Epithelial cell of proximal tubule (primary cell): ENCODE measurements at regions not wholly inside any gene's neighbourhood (a gene's known extent, or its start where the extent isn't known, plus 50 kb on each side); places are given as distances from the start of the nearest gene placed in this dataset.

Experiments
- DNase-seq: peaks from one replicate; pipeline ENCODE4 v3.0.0-alpha.2; 2011; ENCODE audit warnings: low read depth
- H3K4me3 ChIP-seq: 2 replicates; pipeline ENCODE4 v1.5.1; 2011; ENCODE audit warnings: low read depth, mild to moderate bottlenecking, low read length
- TF ChIP-seq, protein P1 (sequence below): conservative IDR thresholded peaks from 2 replicates; pipeline ENCODE4 v1.5.1; 2012; ENCODE audit warnings: low read depth, mild to moderate bottlenecking, low read length

DNA sequence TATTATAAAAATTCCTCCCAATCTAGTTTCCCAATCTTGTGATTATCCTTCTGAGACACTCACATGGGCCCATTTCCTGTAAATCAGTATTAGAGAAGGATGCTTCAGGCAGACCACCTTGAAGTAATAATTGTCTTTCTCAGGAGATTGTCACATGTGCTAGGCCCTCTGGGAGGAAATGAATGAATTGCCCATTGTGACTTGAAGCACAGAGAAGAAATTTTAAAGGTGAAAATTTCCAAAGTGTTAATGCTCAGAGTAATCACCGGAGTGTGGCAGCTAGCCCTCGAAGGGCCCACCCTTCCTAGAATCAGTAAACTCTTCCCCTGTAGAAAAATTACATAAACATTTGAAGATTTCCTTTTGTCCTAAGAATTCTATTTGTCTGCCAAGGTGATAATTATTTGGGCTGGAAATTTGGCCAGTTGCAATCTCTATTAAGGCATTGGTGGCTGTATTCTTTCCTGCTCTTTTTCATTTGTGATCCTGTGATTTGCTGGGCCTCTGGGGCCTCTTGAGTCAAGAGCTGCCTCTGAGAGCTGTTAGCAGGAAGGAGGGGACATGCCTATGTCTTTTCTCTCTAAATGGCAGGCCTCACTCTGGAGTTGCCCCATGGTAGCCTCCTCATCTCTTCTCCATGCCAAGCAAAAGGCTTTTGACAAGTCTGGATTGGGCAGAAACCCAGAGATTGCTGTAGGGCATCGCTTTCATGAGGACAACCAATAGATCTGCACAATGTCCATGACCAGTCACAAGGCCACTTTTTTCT, 371.5 kb upstream of the ACTBL2 start:
- no peak for DNase-seq
- TF ChIP-seq, protein P1, sequence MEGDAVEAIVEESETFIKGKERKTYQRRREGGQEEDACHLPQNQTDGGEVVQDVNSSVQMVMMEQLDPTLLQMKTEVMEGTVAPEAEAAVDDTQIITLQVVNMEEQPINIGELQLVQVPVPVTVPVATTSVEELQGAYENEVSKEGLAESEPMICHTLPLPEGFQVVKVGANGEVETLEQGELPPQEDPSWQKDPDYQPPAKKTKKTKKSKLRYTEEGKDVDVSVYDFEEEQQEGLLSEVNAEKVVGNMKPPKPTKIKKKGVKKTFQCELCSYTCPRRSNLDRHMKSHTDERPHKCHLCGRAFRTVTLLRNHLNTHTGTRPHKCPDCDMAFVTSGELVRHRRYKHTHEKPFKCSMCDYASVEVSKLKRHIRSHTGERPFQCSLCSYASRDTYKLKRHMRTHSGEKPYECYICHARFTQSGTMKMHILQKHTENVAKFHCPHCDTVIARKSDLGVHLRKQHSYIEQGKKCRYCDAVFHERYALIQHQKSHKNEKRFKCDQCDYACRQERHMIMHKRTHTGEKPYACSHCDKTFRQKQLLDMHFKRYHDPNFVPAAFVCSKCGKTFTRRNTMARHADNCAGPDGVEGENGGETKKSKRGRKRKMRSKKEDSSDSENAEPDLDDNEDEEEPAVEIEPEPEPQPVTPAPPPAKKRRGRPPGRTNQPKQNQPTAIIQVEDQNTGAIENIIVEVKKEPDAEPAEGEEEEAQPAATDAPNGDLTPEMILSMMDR = no peak
- H3K4me3 ChIP-seq = no peak overlapping the region

DNA sequence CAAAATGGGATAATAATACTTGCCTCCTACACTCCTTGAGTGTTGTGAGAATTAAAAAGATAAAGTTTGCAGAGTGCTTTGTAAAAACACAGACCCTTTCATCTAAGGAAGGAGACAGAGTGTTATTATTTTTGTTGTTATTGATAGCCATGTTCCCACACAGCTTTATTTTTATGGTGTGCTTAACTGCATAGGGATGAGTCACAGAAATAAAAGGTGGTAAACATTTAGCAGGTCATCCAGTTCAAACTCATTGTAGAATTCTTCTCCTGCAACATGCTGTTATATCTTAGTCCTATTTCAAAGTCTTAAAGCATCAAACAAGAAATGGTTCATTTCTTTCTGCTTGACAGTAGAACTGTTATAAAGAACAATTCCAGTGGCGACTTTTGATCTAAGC, 367.5 kb upstream of the ACTBL2 start:
- TF ChIP-seq, protein P1 = no peak
- no peak overlapping the region for H3K4me3 ChIP-seq
- no peak for DNase-seq

DNA sequence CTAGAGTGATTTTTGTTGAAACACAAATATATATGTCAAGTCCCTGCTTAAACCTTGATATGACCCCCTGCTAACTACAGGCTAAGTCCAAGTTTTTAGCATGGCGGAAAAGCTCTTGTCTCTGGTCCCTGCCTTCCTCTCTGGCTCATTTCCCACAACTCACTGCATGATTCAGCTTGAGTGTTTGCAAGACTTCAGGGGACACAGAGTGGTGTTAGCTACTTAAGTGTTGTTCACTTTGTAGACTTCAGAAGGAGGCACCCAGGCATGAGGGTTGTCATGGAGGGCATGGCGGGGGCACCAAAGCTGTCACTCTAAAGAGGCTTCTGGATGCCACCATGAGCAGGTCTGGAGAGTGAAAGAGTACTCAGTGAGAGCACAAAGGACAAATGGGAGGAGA, 362.4 kb upstream of the ACTBL2 start:
- no peak overlapping the region for H3K4me3 ChIP-seq
- no peak for DNase-seq
- TF ChIP-seq, protein P1 = no peak

DNA sequence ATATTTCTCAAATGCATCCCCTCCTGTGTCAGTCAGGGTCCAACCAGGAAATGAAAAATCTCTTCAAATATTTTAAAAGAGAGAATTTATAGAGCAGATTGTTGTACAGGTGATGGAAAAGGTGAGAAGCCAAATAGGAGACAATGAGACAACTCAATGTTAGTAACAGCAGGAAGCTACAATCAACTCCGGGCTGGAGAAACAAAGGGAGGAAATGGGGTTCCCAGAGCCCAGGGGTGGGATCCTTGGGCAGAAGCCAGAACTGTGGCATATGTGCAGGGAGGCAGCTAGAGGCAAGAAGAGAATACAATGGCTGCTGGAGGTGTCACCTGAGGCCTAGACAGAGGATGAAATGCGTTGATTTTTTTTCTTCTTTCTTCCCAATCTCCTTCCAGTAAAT, 361.8 kb upstream of the ACTBL2 start:
- DNase-seq = no peak
- TF ChIP-seq, protein P1 = no peak
- H3K4me3 ChIP-seq = no peak overlapping the region

DNA sequence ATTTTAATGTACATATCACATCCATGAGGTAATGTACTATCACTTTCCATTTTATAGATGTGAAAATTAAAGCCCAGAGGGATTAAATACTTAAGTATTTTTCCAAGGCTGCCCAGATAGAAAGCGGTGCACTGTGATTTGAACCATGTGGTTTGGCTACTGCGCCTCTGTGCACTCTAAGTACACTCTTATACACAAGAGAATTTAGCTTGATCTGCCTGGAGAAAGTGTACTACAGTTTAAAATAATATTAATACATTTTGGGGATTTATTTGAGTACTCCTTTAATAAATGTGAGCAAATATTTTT, 360.4 kb upstream of the ACTBL2 start:
- TF ChIP-seq, protein P1 = no peak
- no peak overlapping the region for H3K4me3 ChIP-seq
- DNase-seq = no peak

DNA sequence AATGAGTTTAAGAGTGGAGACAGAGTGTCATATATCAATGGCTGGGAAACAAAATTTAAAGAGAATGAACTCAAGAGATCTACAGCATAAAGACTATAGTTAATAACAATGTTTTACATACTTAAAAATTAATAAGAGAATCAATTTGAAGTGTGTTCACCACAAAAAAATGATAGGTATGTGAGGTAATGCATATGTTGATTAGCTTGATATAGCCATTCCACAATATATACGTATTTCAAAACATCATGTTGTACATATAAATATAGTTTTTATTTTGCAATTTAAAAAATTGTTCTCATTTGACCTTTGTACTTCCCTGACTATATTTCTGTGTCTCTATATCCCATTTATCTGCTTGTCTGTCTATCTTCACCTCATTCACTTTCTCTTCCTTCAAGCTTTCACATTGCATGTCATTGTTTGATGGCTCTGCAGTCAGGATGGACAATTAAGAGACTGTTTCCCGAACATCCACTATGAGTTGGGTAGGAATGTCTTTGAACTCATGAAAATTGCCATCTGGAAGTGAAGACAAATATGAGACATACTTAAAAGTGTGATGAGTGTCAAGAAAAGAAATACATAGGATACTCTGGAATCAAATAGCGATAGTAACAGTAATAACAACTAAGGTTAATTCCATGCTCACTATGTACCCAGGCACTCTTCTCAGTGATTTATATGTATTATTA, 359.9 kb upstream of the ACTBL2 start:
- no peak overlapping the region for H3K4me3 ChIP-seq
- DNase-seq = no peak
- TF ChIP-seq, protein P1 = no peak
